NCI-H2081 (cell line): ENCODE measurements at regions not wholly inside any gene's neighbourhood (a gene's known extent, or its start where the extent isn't known, plus 50 kb on each side); places are given as distances from the start of the nearest gene placed in this dataset.

Experiments used
- DNase-seq, 2 experiments: peaks; one replicate each; lab custom pipeline; 2025; lab: John Stamatoyannopoulos, UW

GRCh38 chr14:98298481-98299244 is 973.3 kb downstream of the BCL11B start:
- no peak for DNase-seq

DNA sequence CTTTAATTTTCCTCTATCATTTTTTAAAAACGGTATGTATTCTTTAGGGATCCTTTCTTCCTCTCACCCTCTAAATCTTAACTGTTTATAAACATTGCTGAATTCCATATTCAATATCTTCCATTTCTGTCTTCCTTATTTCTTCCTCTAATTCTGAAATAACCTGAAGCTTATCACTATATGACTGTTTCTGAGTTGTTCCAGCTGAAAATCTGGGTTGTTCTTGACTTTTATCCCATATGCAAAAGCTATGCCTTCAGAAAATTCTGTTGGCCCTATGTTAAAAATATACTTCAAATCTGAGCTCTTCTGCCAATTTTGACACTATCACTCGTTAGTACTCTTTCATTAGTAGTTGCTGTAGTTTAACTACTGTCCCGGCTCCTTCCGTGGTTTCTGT is 970.3 kb downstream of the BCL11B start:
- no peak for DNase-seq

DNA sequence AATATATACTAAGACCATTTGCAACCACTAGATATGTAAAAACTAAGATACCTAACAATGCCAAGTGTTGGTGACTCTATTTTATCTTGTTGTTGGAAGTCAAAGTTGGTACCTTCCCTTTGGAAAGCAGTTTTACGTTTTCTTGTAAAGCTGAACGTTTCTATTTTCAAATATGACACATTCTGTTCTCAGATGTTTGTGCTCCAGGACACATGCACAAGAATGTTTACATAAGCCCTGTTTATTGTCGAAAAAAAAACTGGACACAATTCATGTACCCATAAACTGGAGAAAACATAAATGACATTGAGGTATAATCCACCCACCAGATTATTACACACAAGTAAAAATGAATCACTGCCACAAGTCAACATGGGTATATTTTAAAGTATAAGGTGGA is 967.4 kb downstream of the BCL11B start:
- DNase-seq = no peak

DNA sequence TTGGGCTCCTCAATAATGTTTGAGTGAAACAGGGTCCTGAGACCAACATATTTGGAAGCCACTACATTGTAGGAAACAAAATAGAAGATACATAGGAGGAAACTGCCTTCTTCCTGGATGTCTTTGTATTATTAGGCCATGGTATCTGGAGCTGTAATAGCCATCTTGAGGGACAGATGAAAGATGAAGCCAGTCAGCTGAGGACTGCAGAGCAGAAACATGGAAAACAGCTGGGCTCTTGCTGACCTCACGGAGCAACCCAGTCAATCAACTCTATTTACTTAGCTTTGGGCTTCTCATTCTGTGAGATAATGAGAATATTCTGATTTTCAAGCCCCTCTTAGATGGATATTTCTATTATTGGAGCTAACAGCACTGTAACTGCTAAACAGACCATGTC is 962.4 kb downstream of the BCL11B start:
- DNase-seq = no peak

DNA sequence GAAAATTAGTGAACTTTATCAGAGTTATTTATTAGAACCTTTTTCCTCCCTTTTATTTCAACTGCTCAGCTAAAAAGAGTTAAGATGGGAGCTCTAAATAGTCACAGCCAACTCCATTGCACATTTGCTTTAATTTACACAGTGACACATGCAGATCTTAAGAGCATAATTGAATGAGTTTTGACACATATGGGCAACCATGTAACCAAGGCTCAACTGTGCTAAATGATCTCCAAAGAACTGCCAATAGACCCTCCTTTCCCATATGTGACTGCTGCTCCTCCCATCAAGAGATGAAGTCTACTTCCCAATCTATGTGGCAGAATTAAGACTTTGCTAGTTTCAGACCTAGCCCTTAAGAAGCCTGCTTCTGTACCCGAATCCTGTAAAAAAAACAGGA is 960.0 kb downstream of the BCL11B start:
- no peak for DNase-seq

DNA sequence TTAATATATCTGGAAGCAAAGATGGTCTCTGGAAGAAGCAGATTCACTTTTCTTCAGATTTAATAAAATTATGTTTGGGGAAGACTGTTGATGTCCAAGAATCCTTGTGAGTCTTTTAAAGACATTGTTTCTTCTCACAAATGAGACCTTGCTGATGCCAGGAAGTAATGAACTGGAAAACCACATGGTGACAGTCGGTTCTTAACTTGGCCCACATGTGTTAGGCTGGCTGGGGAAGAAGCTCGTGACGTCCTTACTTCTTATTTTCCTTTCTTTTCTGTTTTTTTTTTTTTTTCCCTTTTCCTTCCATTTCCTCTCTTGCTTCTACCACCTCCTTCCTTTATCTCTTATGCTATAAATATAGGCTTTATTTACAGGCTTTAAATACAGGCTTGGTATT is 950.2 kb downstream of the BCL11B start:
- no peak for DNase-seq

- no peak for DNase-seq
Measured at GRCh38 chr14:98323836-98324235, 948.2 kb downstream of the BCL11B start.

GRCh38 chr14:98325761-98326160 is 946.2 kb downstream of the BCL11B start:
- DNase-seq = no peak

- no peak for DNase-seq
Measured at GRCh38 chr14:98328496-98328895, 943.5 kb downstream of the BCL11B start.

DNA sequence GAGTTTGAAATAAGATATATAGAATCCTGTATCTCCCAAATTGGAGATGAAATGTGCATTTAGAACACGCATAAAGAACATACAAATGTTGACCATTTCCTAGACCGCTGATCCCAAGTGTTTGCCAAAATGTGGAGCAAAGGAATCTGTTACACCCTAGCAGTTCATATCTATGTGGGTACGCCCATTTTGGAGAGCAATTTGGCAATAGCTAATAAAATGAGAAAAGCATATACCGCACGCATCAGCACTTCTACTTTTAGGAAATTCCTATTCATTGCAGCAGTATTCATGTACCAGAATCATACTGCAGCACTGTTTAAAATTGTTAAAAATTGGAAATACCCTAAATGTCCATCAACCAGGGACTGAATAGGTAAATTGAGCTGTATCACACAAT is 937.8 kb downstream of the BCL11B start:
- DNase-seq = no peak

GRCh38 chr14:98341211-98341610 is 930.8 kb downstream of the BCL11B start:
- DNase-seq = no peak

GRCh38 chr14:98345161-98345560 is 926.8 kb downstream of the BCL11B start:
- DNase-seq = no peak

DNA sequence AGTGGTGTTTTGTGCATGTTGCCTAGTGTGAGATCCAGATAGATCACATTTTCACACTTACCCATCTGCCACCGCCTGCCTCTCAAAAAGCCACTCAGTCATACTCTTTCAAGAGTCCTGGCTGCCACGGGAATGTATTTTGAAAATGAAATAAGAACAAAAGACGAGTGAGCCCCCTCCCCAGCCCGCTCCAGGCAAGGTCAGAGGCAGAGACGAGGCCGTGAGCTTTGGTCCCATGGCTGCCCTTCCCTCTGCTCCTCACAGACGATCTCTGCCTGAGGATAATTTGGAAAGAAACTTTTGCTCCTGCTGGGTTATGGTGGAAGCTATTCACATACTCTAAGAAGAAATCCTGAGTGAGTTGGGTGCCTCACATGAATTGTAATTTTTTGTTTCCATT is 924.3 kb downstream of the BCL11B start:
- no peak for DNase-seq

GRCh38 chr14:98348505-98348904 is 923.5 kb downstream of the BCL11B start:
- no peak for DNase-seq

DNA sequence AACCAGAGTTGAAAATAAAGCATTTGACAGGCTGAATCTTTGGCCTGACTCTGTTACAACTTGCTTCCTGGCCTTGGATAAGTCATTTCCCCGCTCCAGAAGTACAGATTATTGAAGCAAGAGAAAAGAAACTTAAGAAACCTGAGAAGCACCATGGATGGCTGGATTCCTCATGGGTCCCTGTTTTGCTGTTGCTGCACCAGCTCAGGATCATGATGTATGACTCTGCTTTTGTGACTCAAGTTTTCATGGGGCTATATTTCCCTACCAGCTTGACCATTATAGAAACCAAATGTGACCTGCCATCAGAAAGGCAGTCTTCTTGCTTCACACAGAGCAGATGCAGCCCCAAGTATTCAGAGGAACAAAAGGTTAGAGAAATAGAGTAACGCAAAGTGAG is 921.8 kb downstream of the BCL11B start:
- no peak for DNase-seq

GRCh38 chr14:98364961-98365360 is 907.0 kb downstream of the BCL11B start:
- DNase-seq = no peak

DNA sequence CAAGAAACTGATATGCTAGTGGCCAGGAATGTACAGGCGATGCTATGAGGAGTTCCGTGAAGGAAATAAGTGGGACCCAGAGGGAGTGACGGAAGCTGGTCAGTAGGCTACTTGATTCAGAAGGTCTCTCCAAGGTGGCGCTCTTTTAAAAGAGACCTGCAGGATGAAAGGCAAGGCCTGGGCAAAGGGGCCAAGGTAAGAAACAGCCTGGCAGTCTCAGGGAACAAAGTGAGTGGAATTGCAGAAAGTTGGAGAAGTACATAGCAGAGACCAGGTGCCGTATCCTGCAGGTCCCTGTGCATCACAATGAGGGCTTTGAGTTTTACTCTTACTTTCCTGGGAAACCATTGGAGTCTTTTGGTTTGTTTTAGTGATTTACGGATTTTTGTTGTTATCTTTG is 905.6 kb downstream of the BCL11B start:
- DNase-seq = no peak

- no peak for DNase-seq
Measured at GRCh38 chr14:98368221-98368620, 903.8 kb downstream of the BCL11B start.

DNA sequence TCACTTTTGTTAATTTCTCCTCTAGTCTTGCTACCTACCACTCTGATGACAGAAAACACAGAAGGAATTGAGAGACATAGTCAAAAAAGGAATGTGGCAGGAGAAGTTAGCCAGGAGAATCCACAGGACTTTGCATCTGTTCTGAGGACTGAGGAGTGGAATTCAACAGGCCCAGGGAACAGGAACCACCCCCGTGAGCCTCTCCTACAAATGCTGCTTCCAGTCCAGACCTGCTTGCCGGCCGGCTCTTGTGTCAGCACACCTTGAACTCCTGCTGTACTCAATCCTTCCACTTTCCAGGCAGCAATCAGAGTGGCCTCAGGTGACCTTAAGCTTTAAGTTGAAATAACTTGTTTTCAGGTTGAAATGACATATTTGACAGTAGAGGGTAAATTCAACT is 903.1 kb downstream of the BCL11B start:
- no peak for DNase-seq

DNA sequence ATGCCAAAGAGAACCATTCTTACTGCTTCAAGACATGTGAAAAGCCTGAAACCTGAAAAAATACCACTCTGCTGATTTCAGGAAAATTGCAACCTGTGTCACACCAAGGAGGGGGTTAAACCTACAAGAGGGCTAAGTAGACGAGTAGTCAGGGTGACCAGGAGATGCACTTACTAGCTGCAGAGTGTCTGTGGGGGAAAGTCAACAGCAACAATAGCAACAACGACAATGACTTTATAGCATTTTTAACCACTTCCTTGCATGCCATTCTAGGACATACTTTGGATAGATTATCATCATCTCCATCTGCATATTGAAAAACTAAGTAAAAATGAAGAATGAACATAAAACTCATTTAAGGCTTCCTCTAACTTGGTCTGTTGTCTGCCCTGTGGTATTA is 902.7 kb downstream of the BCL11B start:
- DNase-seq = no peak

- no peak for DNase-seq
Measured at GRCh38 chr14:98370352-98370751, 901.6 kb downstream of the BCL11B start.

DNA sequence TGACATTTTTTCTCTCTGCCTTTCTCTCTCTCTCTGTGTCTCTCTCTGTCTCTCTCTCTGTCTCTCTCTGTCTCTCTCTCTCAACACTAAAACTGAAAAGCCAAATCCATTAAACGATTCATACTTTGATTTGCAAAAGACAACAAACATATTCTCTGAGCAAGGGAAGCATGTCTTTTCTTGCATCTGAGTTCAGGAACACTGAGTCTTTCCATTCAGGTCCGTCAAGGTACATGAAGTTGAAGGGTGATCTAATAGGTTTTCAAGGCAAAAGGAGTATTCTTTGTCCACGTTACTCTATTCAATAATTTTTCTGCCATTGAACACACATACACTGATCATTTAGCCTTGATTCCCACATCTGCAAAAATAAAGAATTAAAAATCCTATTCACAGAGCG is 900.9 kb downstream of the BCL11B start:
- DNase-seq = no peak

DNA sequence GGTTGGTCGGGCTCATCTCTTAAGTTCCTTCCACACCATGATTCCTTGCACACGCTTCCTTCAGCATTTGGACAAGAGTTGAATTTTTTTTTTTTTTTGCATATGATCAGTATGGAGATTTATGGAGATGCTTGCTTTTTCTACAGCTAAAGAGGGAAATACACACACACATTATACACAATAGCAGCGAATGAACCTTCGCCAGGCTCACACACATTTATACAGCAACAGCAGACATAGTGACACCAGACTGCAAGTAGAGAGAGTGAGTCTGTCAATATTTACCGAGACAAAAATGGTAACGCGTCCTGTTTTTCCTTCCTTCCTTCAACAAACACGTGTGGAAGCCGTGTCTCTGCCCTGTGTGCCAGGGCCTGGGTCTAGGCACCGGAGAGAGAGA is 897.9 kb downstream of the BCL11B start:
- DNase-seq = no peak

DNA sequence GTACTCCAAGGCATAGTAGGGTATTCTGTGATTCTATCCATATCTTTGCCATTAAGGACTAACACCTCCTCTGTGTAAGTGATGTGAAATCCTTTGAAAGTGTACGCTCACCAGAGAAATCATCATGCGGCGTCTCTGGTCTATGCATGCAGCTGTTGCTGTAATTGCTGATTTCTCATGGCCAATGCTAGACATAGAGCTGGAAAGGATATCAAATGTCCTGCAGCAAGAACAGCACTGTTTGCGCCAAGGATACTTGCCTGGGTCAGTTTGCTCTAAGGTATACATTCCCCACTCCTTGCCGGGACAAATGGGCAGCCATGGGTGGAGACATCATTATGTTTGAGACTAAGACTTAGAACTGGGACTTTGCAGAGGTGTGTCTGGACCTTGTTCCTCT is 896.4 kb downstream of the BCL11B start:
- no peak for DNase-seq
